HepG2 (cell line): ENCODE measurements at regions not wholly inside any gene's neighbourhood (a gene's known extent, or its start where the extent isn't known, plus 50 kb on each side); places are given as distances from the start of the nearest gene placed in this dataset.

Source experiments
- ATF7 ChIP-seq, 2 experiments: fragments of 450-650 bp in 1 of 2; sonication (generic) in 1 of 2; formaldehyde crosslinking in 1 of 2; IDR thresholded peaks; 2 replicates each; pipeline versions ENCODE4 v1.4.0 to v1.6.1; 2016 to 2020; ENCODE audit warnings: antibody characterized with exemption in 1 of 2, mild to moderate bottlenecking in 1 of 2, missing genetic modification reagents in 1 of 2
- BHLHE40 ChIP-seq: IDR thresholded peaks from 2 replicates; pipeline ENCODE4 v1.6.1; 2011; ENCODE audit warnings: low read length, improper control_type of control experiment
- CBX1 ChIP-seq: IDR thresholded peaks from one replicate; pipeline ENCODE4 v1.6.1; 2016; ENCODE audit warnings: antibody characterized with exemption, low read depth
- CBX5 ChIP-seq: sonication (generic); formaldehyde crosslinking; IDR thresholded peaks from 2 replicates; pipeline ENCODE4 v1.4.0; 2020; ENCODE audit warnings: missing genetic modification reagents, borderline replicate concordance
- EHMT2 ChIP-seq: fragments of 200-600 bp; sonication (generic); IDR thresholded peaks from 2 replicates; pipeline ENCODE4 v1.7.0; 2017; ENCODE audit warnings: antibody characterized with exemption, low read depth, low read length, borderline replicate concordance
- EP300 ChIP-seq, 3 experiments: sonication (generic) in 1 of 3; formaldehyde crosslinking in 1 of 3; IDR thresholded peaks; 2 replicates each; pipeline versions ENCODE4 v1.5.1 to v1.6.1; 2011 to 2020; ENCODE audit warnings: low read depth in 2 of 3, low read length in 2 of 3, borderline replicate concordance in 1 of 3, improper control_type of control experiment in 1 of 3, mild to moderate bottlenecking in 1 of 3, missing genetic modification reagents in 1 of 3, moderate library complexity in 1 of 3
- HMG20B ChIP-seq: conservative IDR thresholded peaks from 2 replicates; pipeline ENCODE4 v1.6.1; 2016; ENCODE audit warnings: missing genetic modification reagents, missing compliant biosample characterization
- NCOA5 ChIP-seq: sonication (generic); formaldehyde crosslinking; IDR thresholded peaks from 2 replicates; pipeline ENCODE4 v1.4.0; 2020; ENCODE audit warnings: missing genetic modification reagents
- TCF7L2 ChIP-seq: IDR thresholded peaks from 2 replicates; pipeline ENCODE4 v1.6.1; 2011; ENCODE audit warnings: mild to moderate bottlenecking, low read depth, low read length, moderate library complexity
- YY1 ChIP-seq: IDR thresholded peaks from 2 replicates; pipeline ENCODE4 v1.6.1; 2011; ENCODE audit warnings: low read length, low read depth, moderate library complexity, mild to moderate bottlenecking; ENCODE audit not compliant: insufficient read depth, insufficient replicate concordance
- ZFP36L1 ChIP-seq: sonication (generic); formaldehyde crosslinking; IDR thresholded peaks from 2 replicates; pipeline ENCODE4 v1.8.0; 2022; ENCODE audit warnings: mild to moderate bottlenecking, missing genetic modification reagents, moderate library complexity
- TF ChIP-seq, protein P1 (sequence below): sonication (generic); formaldehyde crosslinking; IDR thresholded peaks from 2 replicates; pipeline ENCODE4 v1.4.0; 2020; ENCODE audit warnings: mild to moderate bottlenecking, missing genetic modification reagents
- TF ChIP-seq, protein P2 (sequence below): sonication (generic); formaldehyde crosslinking; IDR thresholded peaks from 2 replicates; pipeline ENCODE4 v1.5.0; 2020; ENCODE audit warnings: mild to moderate bottlenecking, missing genetic modification reagents, moderate library complexity
- TF ChIP-seq, protein P3 (sequence below): sonication (generic); formaldehyde crosslinking; IDR thresholded peaks from 2 replicates; pipeline ENCODE4 v1.8.0; 2022; ENCODE audit warnings: missing genetic modification reagents, mild to moderate bottlenecking, moderate library complexity, borderline replicate concordance

DNA sequence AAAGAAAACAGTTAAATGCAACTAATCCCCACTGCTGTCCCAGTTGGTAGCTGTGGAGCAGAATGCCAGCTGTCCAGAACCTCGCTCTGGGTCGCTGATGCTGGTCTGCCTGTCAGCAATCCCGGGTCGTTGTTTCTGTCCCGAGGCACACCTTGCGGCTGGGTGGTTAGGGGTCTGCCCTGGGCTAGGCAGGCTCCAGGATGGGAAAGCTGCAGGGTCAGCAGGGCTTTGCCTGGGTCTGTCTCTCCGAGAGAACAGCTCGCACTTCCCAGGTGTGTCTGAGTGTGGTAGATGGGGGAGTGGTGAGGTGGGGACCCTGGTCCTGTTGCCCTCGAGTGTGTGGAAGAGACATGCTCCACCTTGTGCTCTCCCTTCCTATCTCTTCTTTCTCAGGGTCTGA is 261.2 kb downstream of the CLIC5 start:
- no peak for TF ChIP-seq CBX5 (CRISPR knock-in tag)
- TF ChIP-seq ZFP36L1 (CRISPR knock-in tag), result no peak
- TF ChIP-seq CBX1, result no peak
- TF ChIP-seq ATF7 (IDR thresholded peaks at IDR 0.05), result no peak
- TF ChIP-seq ATF7 (CRISPR knock-in tag; IDR thresholded peaks at IDR 0.05), result no peak
- TF ChIP-seq BHLHE40, result no peak
- no peak for TF ChIP-seq EHMT2
- no peak for TF ChIP-seq EP300 (IDR thresholded peaks at IDR 0.05; ENCODE audit: low read depth in 2 of 2, low read length in 2 of 2)
- TF ChIP-seq EP300 (CRISPR knock-in tag; IDR thresholded peaks at IDR 0.05; ENCODE audit: borderline replicate concordance), result no peak
- TF ChIP-seq TCF7L2, result no peak
- TF ChIP-seq, protein P1, sequence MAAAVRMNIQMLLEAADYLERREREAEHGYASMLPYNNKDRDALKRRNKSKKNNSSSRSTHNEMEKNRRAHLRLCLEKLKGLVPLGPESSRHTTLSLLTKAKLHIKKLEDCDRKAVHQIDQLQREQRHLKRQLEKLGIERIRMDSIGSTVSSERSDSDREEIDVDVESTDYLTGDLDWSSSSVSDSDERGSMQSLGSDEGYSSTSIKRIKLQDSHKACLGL (CRISPR knock-in tag), result no peak
- TF ChIP-seq, protein P2, sequence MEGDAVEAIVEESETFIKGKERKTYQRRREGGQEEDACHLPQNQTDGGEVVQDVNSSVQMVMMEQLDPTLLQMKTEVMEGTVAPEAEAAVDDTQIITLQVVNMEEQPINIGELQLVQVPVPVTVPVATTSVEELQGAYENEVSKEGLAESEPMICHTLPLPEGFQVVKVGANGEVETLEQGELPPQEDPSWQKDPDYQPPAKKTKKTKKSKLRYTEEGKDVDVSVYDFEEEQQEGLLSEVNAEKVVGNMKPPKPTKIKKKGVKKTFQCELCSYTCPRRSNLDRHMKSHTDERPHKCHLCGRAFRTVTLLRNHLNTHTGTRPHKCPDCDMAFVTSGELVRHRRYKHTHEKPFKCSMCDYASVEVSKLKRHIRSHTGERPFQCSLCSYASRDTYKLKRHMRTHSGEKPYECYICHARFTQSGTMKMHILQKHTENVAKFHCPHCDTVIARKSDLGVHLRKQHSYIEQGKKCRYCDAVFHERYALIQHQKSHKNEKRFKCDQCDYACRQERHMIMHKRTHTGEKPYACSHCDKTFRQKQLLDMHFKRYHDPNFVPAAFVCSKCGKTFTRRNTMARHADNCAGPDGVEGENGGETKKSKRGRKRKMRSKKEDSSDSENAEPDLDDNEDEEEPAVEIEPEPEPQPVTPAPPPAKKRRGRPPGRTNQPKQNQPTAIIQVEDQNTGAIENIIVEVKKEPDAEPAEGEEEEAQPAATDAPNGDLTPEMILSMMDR (CRISPR knock-in tag), result no peak
- no peak for TF ChIP-seq HMG20B
- TF ChIP-seq, protein P3, sequence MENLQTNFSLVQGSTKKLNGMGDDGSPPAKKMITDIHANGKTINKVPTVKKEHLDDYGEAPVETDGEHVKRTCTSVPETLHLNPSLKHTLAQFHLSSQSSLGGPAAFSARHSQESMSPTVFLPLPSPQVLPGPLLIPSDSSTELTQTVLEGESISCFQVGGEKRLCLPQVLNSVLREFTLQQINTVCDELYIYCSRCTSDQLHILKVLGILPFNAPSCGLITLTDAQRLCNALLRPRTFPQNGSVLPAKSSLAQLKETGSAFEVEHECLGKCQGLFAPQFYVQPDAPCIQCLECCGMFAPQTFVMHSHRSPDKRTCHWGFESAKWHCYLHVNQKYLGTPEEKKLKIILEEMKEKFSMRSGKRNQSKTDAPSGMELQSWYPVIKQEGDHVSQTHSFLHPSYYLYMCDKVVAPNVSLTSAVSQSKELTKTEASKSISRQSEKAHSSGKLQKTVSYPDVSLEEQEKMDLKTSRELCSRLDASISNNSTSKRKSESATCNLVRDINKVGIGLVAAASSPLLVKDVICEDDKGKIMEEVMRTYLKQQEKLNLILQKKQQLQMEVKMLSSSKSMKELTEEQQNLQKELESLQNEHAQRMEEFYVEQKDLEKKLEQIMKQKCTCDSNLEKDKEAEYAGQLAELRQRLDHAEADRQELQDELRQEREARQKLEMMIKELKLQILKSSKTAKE, result no peak
- TF ChIP-seq NCOA5 (CRISPR knock-in tag), result no peak
- TF ChIP-seq YY1, result no peak
